ENCODE measurements at regions not wholly inside any gene's neighbourhood (a gene's known extent, or its start where the extent isn't known, plus 50 kb on each side); places are given as distances from the start of the nearest gene placed in this dataset.

GRCh38 chr20:10780901-10781300 lies 107.1 kb upstream of the JAG1 start:
- no peak for TF ChIP-seq CTCF (IDR thresholded peaks at IDR 0.05)
- TF ChIP-seq POLR2A (IDR thresholded peaks at IDR 0.05): no peak
